HL-60 (cell line): ENCODE measurements at regions not wholly inside any gene's neighbourhood (a gene's known extent, or its start where the extent isn't known, plus 50 kb on each side); places are given as distances from the start of the nearest gene placed in this dataset.

ENCODE experiments used
- CTCF ChIP-seq: IDR thresholded peaks from one replicate; pipeline ENCODE4 v1.5.1; 2011; ENCODE audit warnings: low read length, control low read depth, inconsistent platforms; ENCODE audit not compliant: insufficient read depth
- GABPA ChIP-seq: IDR thresholded peaks from 2 replicates; pipeline ENCODE4 v1.6.1; 2012; ENCODE audit warnings: low read depth
- POLR2AphosphoS5 ChIP-seq: IDR thresholded peaks from 2 replicates; pipeline ENCODE4 v1.6.1; 2012; ENCODE audit warnings: low read depth
- REST ChIP-seq: IDR thresholded peaks from 2 replicates; pipeline ENCODE4 v1.6.1; 2012; ENCODE audit warnings: low read depth; ENCODE audit not compliant: insufficient replicate concordance
- SPI1 ChIP-seq: IDR thresholded peaks from 2 replicates; pipeline ENCODE4 v1.6.1; 2012; ENCODE audit warnings: low read depth, mild to moderate bottlenecking, borderline replicate concordance

GRCh38 chr16:22983614-22984013 is 165.6 kb downstream of the USP31 start:
- TF ChIP-seq REST (no peak), CTCF (no peak), POLR2AphosphoS5 (no peak), GABPA (no peak), SPI1 (no peak)
